HEK293 (cell line): ENCODE measurements at regions not wholly inside any gene's neighbourhood (a gene's known extent, or its start where the extent isn't known, plus 50 kb on each side); places are given as distances from the start of the nearest gene placed in this dataset.

Experiments used
- CTCF ChIA-PET: fragments of 350-600 bp; formaldehyde crosslinking; extraction: SDS; loops from one replicate; lab custom pipeline; 2021; ENCODE audit warnings: antibody characterized with exemption; lab: Yijun Ruan, JAX
- POLR2A ChIA-PET: fragments of 300-600 bp; formaldehyde crosslinking; extraction: SDS; loops from one replicate; lab custom pipeline; 2020; ENCODE audit warnings: antibody characterized with exemption, inconsistent platforms; lab: Yijun Ruan, JAX
- H3K27ac ChIP-seq: fragments of 200-500 bp; sonication (Bioruptor generic); 2 replicates; pipeline ENCODE4 v1.5.1; 2014; ENCODE audit warnings: low read depth, low read length, control low read depth, inconsistent platforms; ENCODE audit errors: extremely low read depth
- H3K36me3 ChIP-seq, 2 experiments: fragments of 200-500 bp in 1 of 2; sonication (Bioruptor generic) in 1 of 2; 1 replicate in 1 of 2; 2 replicates in 1 of 2; pipeline ENCODE4 v1.5.1; 2014 to 2017; ENCODE audit warnings: inconsistent platforms in 2 of 2, low read length in 2 of 2; ENCODE audit not compliant: control insufficient read depth in 2 of 2, insufficient read depth in 1 of 2
- H3K4me1 ChIP-seq: fragments of 200-500 bp; sonication (Bioruptor generic); 2 replicates; pipeline ENCODE4 v1.5.1; 2014; ENCODE audit warnings: mild to moderate bottlenecking, low read length, inconsistent platforms; ENCODE audit not compliant: control insufficient read depth, insufficient read depth
- H3K4me3 ChIP-seq: 2 replicates; pipeline ENCODE4 v1.5.1; 2011; ENCODE audit warnings: low read depth, mild to moderate bottlenecking, control low read depth, low read length, moderate library complexity
- H3K9me3 ChIP-seq: fragments of 200-500 bp; sonication (Bioruptor generic); 2 replicates; pipeline ENCODE4 v1.5.1; 2014; ENCODE audit warnings: low read depth, low read length, inconsistent platforms; ENCODE audit not compliant: control insufficient read depth, insufficient read depth
- BCL6B ChIP-seq: fragments of 450-650 bp; formaldehyde crosslinking; IDR thresholded peaks from 2 replicates; pipeline ENCODE4 v1.5.1; 2017; ENCODE audit warnings: missing biosample characterization, missing genetic modification characterization
- GLI4 ChIP-seq: fragments of 450-650 bp; formaldehyde crosslinking; IDR thresholded peaks from 2 replicates; pipeline ENCODE4 v1.5.1; 2016; ENCODE audit warnings: missing biosample characterization, missing genetic modification characterization
- HOXA7 ChIP-seq: sonication (generic); formaldehyde crosslinking; IDR thresholded peaks from 2 replicates; pipeline ENCODE4 v1.8.1; 2022; ENCODE audit warnings: missing genetic modification reagents, borderline replicate concordance
- INSM2 ChIP-seq: fragments of 450-650 bp; formaldehyde crosslinking; IDR thresholded peaks from 2 replicates; pipeline ENCODE4 v1.5.1; 2016; ENCODE audit warnings: missing biosample characterization, missing genetic modification characterization
- KLF8 ChIP-seq: fragments of 450-650 bp; formaldehyde crosslinking; IDR thresholded peaks from 2 replicates; pipeline ENCODE4 v1.5.1; 2016; ENCODE audit warnings: missing biosample characterization, missing genetic modification characterization
- MYNN ChIP-seq: fragments of 450-650 bp; formaldehyde crosslinking; IDR thresholded peaks from 2 replicates; pipeline ENCODE4 v1.5.1; 2016; ENCODE audit warnings: missing biosample characterization, missing genetic modification characterization, borderline replicate concordance
- ZBTB8A ChIP-seq: fragments of 450-650 bp; formaldehyde crosslinking; IDR thresholded peaks from 2 replicates; pipeline ENCODE4 v1.5.1; 2016; ENCODE audit warnings: missing biosample characterization, missing genetic modification characterization
- ZFHX2 ChIP-seq: fragments of 450-650 bp; formaldehyde crosslinking; conservative IDR thresholded peaks from 2 replicates; pipeline ENCODE4 v1.5.1; 2016; ENCODE audit warnings: missing biosample characterization, missing genetic modification characterization
- ZNF10 ChIP-seq: fragments of 450-650 bp; formaldehyde crosslinking; IDR thresholded peaks from 2 replicates; pipeline ENCODE4 v1.5.1; 2017; ENCODE audit warnings: missing biosample characterization, missing genetic modification characterization
- ZNF121 ChIP-seq: fragments of 450-650 bp; formaldehyde crosslinking; IDR thresholded peaks from 2 replicates; pipeline ENCODE4 v1.5.1; 2016; ENCODE audit warnings: missing biosample characterization, missing genetic modification characterization
- ZNF132 ChIP-seq: fragments of 450-650 bp; formaldehyde crosslinking; IDR thresholded peaks from 2 replicates; pipeline ENCODE4 v1.5.1; 2017; ENCODE audit warnings: missing biosample characterization, missing genetic modification characterization, borderline replicate concordance
- ZNF18 ChIP-seq: fragments of 450-650 bp; formaldehyde crosslinking; IDR thresholded peaks from 2 replicates; pipeline ENCODE4 v1.5.1; 2016; ENCODE audit warnings: missing biosample characterization, missing genetic modification characterization
- ZNF221 ChIP-seq: fragments of 450-650 bp; formaldehyde crosslinking; IDR thresholded peaks from 2 replicates; pipeline ENCODE4 v1.5.1; 2017; ENCODE audit warnings: missing biosample characterization, missing genetic modification characterization, borderline replicate concordance
- ZNF266 ChIP-seq: fragments of 450-650 bp; formaldehyde crosslinking; IDR thresholded peaks from 2 replicates; pipeline ENCODE4 v1.5.1; 2016; ENCODE audit warnings: missing biosample characterization, missing genetic modification characterization, low read depth
- ZNF280D ChIP-seq: fragments of 450-650 bp; formaldehyde crosslinking; IDR thresholded peaks from 2 replicates; pipeline ENCODE4 v1.5.1; 2016; ENCODE audit warnings: missing biosample characterization, missing genetic modification characterization
- ZNF530 ChIP-seq: fragments of 450-650 bp; formaldehyde crosslinking; IDR thresholded peaks from 2 replicates; pipeline ENCODE4 v1.5.1; 2016; ENCODE audit warnings: low read depth, missing biosample characterization, missing genetic modification characterization
- ZNF555 ChIP-seq: fragments of 450-650 bp; formaldehyde crosslinking; conservative IDR thresholded peaks from 2 replicates; pipeline ENCODE4 v1.5.1; 2017; ENCODE audit warnings: missing biosample characterization, mild to moderate bottlenecking, missing genetic modification characterization, inconsistent platforms
- ZNF645 ChIP-seq: fragments of 450-650 bp; formaldehyde crosslinking; IDR thresholded peaks from 2 replicates; pipeline ENCODE4; 2016; ENCODE audit warnings: missing biosample characterization, missing genetic modification characterization
- ZNF664 ChIP-seq: fragments of 450-650 bp; formaldehyde crosslinking; IDR thresholded peaks from 2 replicates; pipeline ENCODE4 v1.5.1; 2016; ENCODE audit warnings: missing biosample characterization, missing genetic modification characterization
- ZNF76 ChIP-seq: fragments of 450-650 bp; formaldehyde crosslinking; IDR thresholded peaks from 2 replicates; pipeline ENCODE4; 2016; ENCODE audit warnings: low read depth, missing biosample characterization, missing genetic modification characterization, borderline replicate concordance
- ZSCAN18 ChIP-seq: fragments of 450-650 bp; formaldehyde crosslinking; IDR thresholded peaks from 2 replicates; pipeline ENCODE4 v1.5.1; 2016; ENCODE audit warnings: missing biosample characterization, missing genetic modification characterization

- no peak for TF ChIP-seq ZNF132 (tag by site-specific recombination)
- no peak for TF ChIP-seq GLI4 (tag by site-specific recombination)
- TF ChIP-seq ZNF221 (tag by site-specific recombination): no peak
- no peak for TF ChIP-seq KLF8 (tag by site-specific recombination)
Measured at GRCh38 chr13:60970736-60971135, 444.9 kb downstream of the PCDH20 start (continued).

- Histone ChIP-seq H3K4me1 (no peaks in the 10 kb centered on the region), H3K27ac (no peak overlapping the region), H3K36me3 (no peaks in the 10 kb centered on the region), H3K9me3 (no peaks in the 10 kb centered on the region), H3K4me3 (no peak overlapping the region)
- ChIA-PET POLR2A (no interaction called here), CTCF (no interaction called here)
- no peak for TF ChIP-seq ZNF121 (tag by site-specific recombination)
- no peak for TF ChIP-seq ZNF221 (tag by site-specific recombination)
- TF ChIP-seq ZBTB8A (tag by site-specific recombination): no peak
- no peak for TF ChIP-seq HOXA7 (CRISPR knock-in tag)
Measured at GRCh38 chr13:60969656-60970055, 446.0 kb downstream of the PCDH20 start.

GRCh38 chr13:60959427-60959826, 456.2 kb downstream of the PCDH20 start:
- Histone ChIP-seq H3K36me3 (no peaks in the 10 kb centered on the region), H3K9me3 (no peaks in the 10 kb centered on the region)
- TF ChIP-seq ZNF530 (tag by site-specific recombination): no peak
- TF ChIP-seq INSM2 (tag by site-specific recombination): no peak
- no peak for TF ChIP-seq ZNF280D
- TF ChIP-seq KLF8 (tag by site-specific recombination): no peak
- no peak for TF ChIP-seq ZNF10 (tag by site-specific recombination)
- TF ChIP-seq BCL6B (tag by site-specific recombination): no peak
- no peak for TF ChIP-seq ZFHX2 (tag by site-specific recombination)
- no peak for TF ChIP-seq ZSCAN18 (tag by site-specific recombination)
- TF ChIP-seq ZNF76 (tag by site-specific recombination): no peak
- no peak for TF ChIP-seq MYNN (tag by site-specific recombination)
- TF ChIP-seq ZNF555 (tag by site-specific recombination): no peak
- no peak for TF ChIP-seq ZNF645 (tag by site-specific recombination)
- no peak for TF ChIP-seq ZNF18
- TF ChIP-seq ZNF266 (tag by site-specific recombination): no peak
- TF ChIP-seq ZNF664 (tag by site-specific recombination): no peak
- TF ChIP-seq, all 188 proteins: peak for 0
- ChIA-PET POLR2A (no interaction called here), CTCF (no interaction called here)
- Histone ChIP-seq H3K27ac (no peak overlapping the region), H3K4me1 (no peaks in the 10 kb centered on the region), H3K4me3 (no peak overlapping the region)
